H9 (cell line): ENCODE measurements at regions not wholly inside any gene's neighbourhood (a gene's known extent, or its start where the extent isn't known, plus 50 kb on each side); places are given as distances from the start of the nearest gene placed in this dataset.

Experiments
- DNase-seq: peaks from one replicate; pipeline ENCODE4 v3.0.0-alpha.2; 2017
- H2AFZ ChIP-seq: one replicate; pipeline ENCODE4 v1.6.1; 2013; ENCODE audit warnings: mild to moderate bottlenecking, low read length, control low read depth, moderate library complexity
- H2AK5ac ChIP-seq: 2 replicates; pipeline ENCODE4 v1.6.1; 2013; ENCODE audit warnings: low read length, control low read depth, mixed read lengths; ENCODE audit not compliant: insufficient read length
- H2BK120ac ChIP-seq: one replicate; pipeline ENCODE4 v1.6.1; 2013; ENCODE audit warnings: low read depth, mild to moderate bottlenecking, low read length, control low read depth, inconsistent platforms; ENCODE audit not compliant: poor library complexity, severe bottlenecking
- H2BK12ac ChIP-seq: 2 replicates; pipeline ENCODE4 v1.6.1; 2013; ENCODE audit warnings: low read length, control low read depth, mixed read lengths, low read depth; ENCODE audit not compliant: insufficient read length
- H2BK15ac ChIP-seq: 2 replicates; pipeline ENCODE4 v1.6.1; 2013; ENCODE audit warnings: low read depth, low read length, control low read depth
- H2BK20ac ChIP-seq: one replicate; pipeline ENCODE4 v1.6.1; 2013; ENCODE audit warnings: low read depth, mild to moderate bottlenecking, low read length, control low read depth, inconsistent platforms; ENCODE audit not compliant: poor library complexity, severe bottlenecking
- H2BK5ac ChIP-seq: 2 replicates; pipeline ENCODE4 v1.6.1; 2013; ENCODE audit warnings: low read length, control low read depth, mixed read lengths; ENCODE audit not compliant: insufficient read length
- H3K14ac ChIP-seq: 2 replicates; pipeline ENCODE4 v1.6.1; 2013; ENCODE audit warnings: low read length, control low read depth; ENCODE audit not compliant: insufficient read depth
- H3K18ac ChIP-seq: 2 replicates; pipeline ENCODE4 v1.6.1; 2013; ENCODE audit warnings: low read depth, mild to moderate bottlenecking, mixed read lengths, low read length, control low read depth; ENCODE audit not compliant: insufficient read length
- H3K23ac ChIP-seq: 2 replicates; pipeline ENCODE4 v1.6.1; 2013; ENCODE audit warnings: low read length, control low read depth, mixed read lengths, low read depth; ENCODE audit not compliant: insufficient read length
- H3K23me2 ChIP-seq: 2 replicates; pipeline ENCODE4 v1.6.1; 2013; ENCODE audit warnings: low read depth, mild to moderate bottlenecking, mixed read lengths, low read length, control low read depth; ENCODE audit not compliant: insufficient read length, poor library complexity, severe bottlenecking
- H3K27ac ChIP-seq: 2 replicates; pipeline ENCODE4 v1.5.1; 2013; ENCODE audit warnings: low read length, control low read depth, mixed read lengths, low read depth; ENCODE audit not compliant: insufficient read length
- H3K27me3 ChIP-seq: 2 replicates; pipeline ENCODE4 v1.6.1; 2013; ENCODE audit warnings: low read length, control low read depth, inconsistent platforms; ENCODE audit not compliant: insufficient read depth
- H3K4ac ChIP-seq: 2 replicates; pipeline ENCODE4 v1.6.1; 2013; ENCODE audit warnings: low read depth, mild to moderate bottlenecking, control low read depth, inconsistent platforms, low read length, moderate library complexity
- H3K4me1 ChIP-seq: 2 replicates; pipeline ENCODE4 v1.6.1; 2013; ENCODE audit warnings: low read length, control low read depth, inconsistent platforms; ENCODE audit not compliant: insufficient read depth
- H3K4me2 ChIP-seq: 2 replicates; pipeline ENCODE4 v1.6.1; 2013; ENCODE audit warnings: low read length, control low read depth, mixed read lengths; ENCODE audit not compliant: insufficient read length, insufficient read depth
- H3K56ac ChIP-seq: 2 replicates; pipeline ENCODE4 v1.6.1; 2013; ENCODE audit warnings: low read depth, mild to moderate bottlenecking, mixed read lengths, low read length, control low read depth; ENCODE audit not compliant: insufficient read length
- H3K79me1 ChIP-seq: 2 replicates; pipeline ENCODE4 v1.6.1; 2013; ENCODE audit warnings: low read depth, mild to moderate bottlenecking, moderate library complexity, low read length, control low read depth, inconsistent platforms; ENCODE audit not compliant: insufficient read depth, poor library complexity, severe bottlenecking
- H3K79me2 ChIP-seq: 2 replicates; pipeline ENCODE4 v1.6.1; 2013; ENCODE audit warnings: low read length, control low read depth, inconsistent platforms; ENCODE audit not compliant: insufficient read depth
- H3K9ac ChIP-seq: 2 replicates; pipeline ENCODE4 v1.6.1; 2013; ENCODE audit warnings: low read length, control low read depth, mixed read lengths; ENCODE audit not compliant: insufficient read length; ENCODE audit errors: extremely low read depth
- H3K9me3 ChIP-seq: one replicate; pipeline ENCODE4 v1.6.1; 2013; ENCODE audit warnings: low read depth, low read length, inconsistent platforms; ENCODE audit not compliant: control insufficient read depth
- H3T11ph ChIP-seq: one replicate; pipeline ENCODE4 v1.6.1; 2013; ENCODE audit warnings: mild to moderate bottlenecking, low read length, control low read depth, inconsistent platforms
- H4K20me1 ChIP-seq: one replicate; pipeline ENCODE4 v1.6.1; 2013; ENCODE audit not compliant: control insufficient read depth, insufficient read length, insufficient read depth
- H4K5ac ChIP-seq: 2 replicates; pipeline ENCODE4 v1.6.1; 2013; ENCODE audit warnings: low read depth, mild to moderate bottlenecking, mixed read lengths, low read length, control low read depth; ENCODE audit not compliant: insufficient read length
- H4K8ac ChIP-seq: replicated peaks from 2 replicates; pipeline ENCODE4 v1.6.1; 2013; ENCODE audit warnings: low read length, control low read depth, mixed read lengths, low read depth; ENCODE audit not compliant: insufficient read length
- H4K91ac ChIP-seq: 2 replicates; pipeline ENCODE4 v1.6.1; 2013; ENCODE audit warnings: low read depth, mild to moderate bottlenecking, moderate library complexity, mixed read lengths, low read length, control low read depth; ENCODE audit not compliant: insufficient read length
- H3K27ac Mint-ChIP-seq, 3 experiments: 2 replicates in 2 of 3; 3 replicates in 1 of 3; pipeline ENCODE4 v1.8.0; 2020 to 2021; ENCODE audit warnings: mixed read lengths in 3 of 3, mild to moderate bottlenecking in 1 of 3, moderate library complexity in 1 of 3
- H3K27me3 Mint-ChIP-seq: 2 replicates; pipeline ENCODE4 v1.8.0; 2021; ENCODE audit warnings: low read depth, mild to moderate bottlenecking, moderate library complexity, mixed read lengths
- H3K36me3 Mint-ChIP-seq, 3 experiments: 2 replicates in 2 of 3; 3 replicates in 1 of 3; pipeline ENCODE4 v1.8.0; 2020 to 2021; ENCODE audit warnings: low read depth in 3 of 3, mixed read lengths in 3 of 3; ENCODE audit not compliant: insufficient read depth in 1 of 3
- H3K4me1 Mint-ChIP-seq, 2 experiments: 2 replicates each; pipeline ENCODE4 v1.8.0; 2020; ENCODE audit warnings: mixed read lengths in 2 of 2
- H3K4me3 Mint-ChIP-seq, 2 experiments: 2 replicates in 1 of 2; 3 replicates in 1 of 2; pipeline ENCODE4 v1.8.0; 2020 to 2021; ENCODE audit warnings: mild to moderate bottlenecking in 2 of 2, mixed read lengths in 2 of 2, moderate library complexity in 1 of 2
- H3K9me3 Mint-ChIP-seq, 2 experiments: 2 replicates in 1 of 2; 3 replicates in 1 of 2; pipeline ENCODE4 v1.8.0; 2020; ENCODE audit warnings: mild to moderate bottlenecking in 2 of 2, mixed read lengths in 2 of 2, moderate library complexity in 1 of 2
- WGBS: extraction: QIAGEN DNeasy Blood & Tissue Kit; methylation state at CpG from one replicate; pipeline ENCODE4 v1.1.7; 2013; ENCODE audit warnings: missing lambda C conversion rate, low lambda C conversion rate, mixed read lengths; ENCODE audit not compliant: insufficient read length; ENCODE audit errors: extremely low coverage; 5-methylcytosine and 5-hydroxymethylcytosine counted together
- TF ChIP-seq, protein P1 (sequence below): fragments of 200-600 bp; sonication (generic); conservative IDR thresholded peaks from 3 replicates; pipeline ENCODE4 v1.8.0; 2021; ENCODE audit warnings: antibody characterized with exemption, mild to moderate bottlenecking

DNA sequence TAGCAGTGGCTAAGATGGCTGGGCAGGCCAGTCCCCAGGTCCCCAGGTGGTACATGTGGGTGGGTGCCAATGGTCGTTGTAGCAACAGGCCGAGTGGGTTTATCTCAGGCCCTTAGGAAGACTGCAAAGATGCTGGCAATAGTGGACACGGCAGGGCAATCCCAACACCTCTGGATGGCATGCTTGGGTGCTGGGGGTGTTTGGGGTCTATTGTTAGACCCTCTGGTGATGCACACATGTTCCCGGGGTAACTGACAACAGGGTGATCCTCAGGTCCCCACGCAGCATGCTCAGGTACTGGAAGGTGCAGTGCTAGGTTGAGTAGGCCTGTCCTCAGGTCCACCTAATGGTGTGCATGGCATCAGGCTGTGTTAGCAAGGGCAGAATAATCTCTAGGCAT is 267.5 kb downstream of the ANKRD50 start:
- WGBS: no CpG with 5 or more reads among the region's 5 CpGs

More for the DNA sequence above, 267.5 kb downstream of the ANKRD50 start:
- no peak overlapping the region for H3K27ac Mint-ChIP-seq
- Histone ChIP-seq H4K91ac (no peak overlapping the region), H3K4me1 (no peaks in the 10 kb centered on the region), H3K56ac (no peak overlapping the region), H3K9me3 (no peaks in the 10 kb centered on the region), H2AFZ (no peak overlapping the region), H2BK5ac (no peak overlapping the region), H4K8ac (no peak overlapping the region), H2AK5ac (no peak overlapping the region), H3K27me3 (no peaks in the 10 kb centered on the region), H2BK15ac (no peak overlapping the region), H3K4ac (no peak overlapping the region), H3K18ac (no peak overlapping the region), H3K9ac (no peak overlapping the region), H2BK120ac (no peak overlapping the region), H2BK20ac (no peak overlapping the region), H3K79me2 (no peaks in the 10 kb centered on the region), H2BK12ac (no peak overlapping the region), H3K23ac (no peak overlapping the region), H3K27ac (no peak overlapping the region), H3K23me2 (no peaks in the 10 kb centered on the region), H3K14ac (no peak overlapping the region), H4K20me1 (no peaks in the 10 kb centered on the region), H3K4me2 (no peak overlapping the region), H3T11ph (no peak overlapping the region), H3K79me1 (no peaks in the 10 kb centered on the region), H4K5ac (no peak overlapping the region)
- TF ChIP-seq, protein P1, sequence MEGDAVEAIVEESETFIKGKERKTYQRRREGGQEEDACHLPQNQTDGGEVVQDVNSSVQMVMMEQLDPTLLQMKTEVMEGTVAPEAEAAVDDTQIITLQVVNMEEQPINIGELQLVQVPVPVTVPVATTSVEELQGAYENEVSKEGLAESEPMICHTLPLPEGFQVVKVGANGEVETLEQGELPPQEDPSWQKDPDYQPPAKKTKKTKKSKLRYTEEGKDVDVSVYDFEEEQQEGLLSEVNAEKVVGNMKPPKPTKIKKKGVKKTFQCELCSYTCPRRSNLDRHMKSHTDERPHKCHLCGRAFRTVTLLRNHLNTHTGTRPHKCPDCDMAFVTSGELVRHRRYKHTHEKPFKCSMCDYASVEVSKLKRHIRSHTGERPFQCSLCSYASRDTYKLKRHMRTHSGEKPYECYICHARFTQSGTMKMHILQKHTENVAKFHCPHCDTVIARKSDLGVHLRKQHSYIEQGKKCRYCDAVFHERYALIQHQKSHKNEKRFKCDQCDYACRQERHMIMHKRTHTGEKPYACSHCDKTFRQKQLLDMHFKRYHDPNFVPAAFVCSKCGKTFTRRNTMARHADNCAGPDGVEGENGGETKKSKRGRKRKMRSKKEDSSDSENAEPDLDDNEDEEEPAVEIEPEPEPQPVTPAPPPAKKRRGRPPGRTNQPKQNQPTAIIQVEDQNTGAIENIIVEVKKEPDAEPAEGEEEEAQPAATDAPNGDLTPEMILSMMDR: no peak
- H3K4me1 Mint-ChIP-seq: no peaks in the 10 kb centered on the region
- peaks cover 27 to 37% of the 10 kb centered on the region in 2 experiments for H3K9me3 Mint-ChIP-seq
- no peaks in the 10 kb centered on the region; the same call in 1 of the 2 replicates for H3K27me3 Mint-ChIP-seq
- H3K36me3 Mint-ChIP-seq: peaks cover 27 to 48% (median 34%) of the 10 kb centered on the region in 3 experiments
- no peak for DNase-seq
- H3K4me3 Mint-ChIP-seq: no peak overlapping the region
